ENCODE measurements at regions not wholly inside any gene's neighbourhood (a gene's known extent, or its start where the extent isn't known, plus 50 kb on each side); places are given as distances from the start of the nearest gene placed in this dataset.
A peak's percentile ranks its signal among the peaks of the same experiment; 100 is the strongest.

GRCh38 chr2:134089454-134089853 lies 164.4 kb upstream of the MGAT5 start:
- DNase-seq: no peak

GRCh38 chr2:134097740-134098139 lies 156.1 kb upstream of the MGAT5 start:
- no peak for DNase-seq

- DNase-seq: no peak
Measured at GRCh38 chr2:134098321-134098720, 155.6 kb upstream of the MGAT5 start.

GRCh38 chr2:134099273-134099672 lies 154.6 kb upstream of the MGAT5 start:
- no peak for DNase-seq

- DNase-seq: no peak
Measured at GRCh38 chr2:134103196-134103595, 150.7 kb upstream of the MGAT5 start.

- DNase-seq: no peak
Measured at GRCh38 chr2:134104754-134105153, 149.1 kb upstream of the MGAT5 start.

- DNase-seq: no peak
Measured at GRCh38 chr2:134107402-134107801, 146.5 kb upstream of the MGAT5 start.

GRCh38 chr2:134108113-134108512 lies 145.8 kb upstream of the MGAT5 start:
- DNase-seq: no peak

- no peak for DNase-seq
Measured at GRCh38 chr2:134109246-134109645, 144.6 kb upstream of the MGAT5 start.

GRCh38 chr2:134109725-134110124 lies 144.1 kb upstream of the MGAT5 start:
- DNase-seq: no peak

- no peak for DNase-seq
Measured at GRCh38 chr2:134110532-134110931, 143.3 kb upstream of the MGAT5 start.

GRCh38 chr2:134117676-134118075 lies 136.2 kb upstream of the MGAT5 start:
- no peak for DNase-seq

- peak; percentile 88 for DNase-seq
Measured at GRCh38 chr2:134118279-134119116, 135.4 kb upstream of the MGAT5 start.

GRCh38 chr2:134119117-134119712 lies 134.7 kb upstream of the MGAT5 start:
- no peak for DNase-seq

- DNase-seq: peak; percentile 74
Measured at GRCh38 chr2:134119713-134120405, 134.0 kb upstream of the MGAT5 start.

- no peak for DNase-seq
Measured at GRCh38 chr2:134120406-134120732, 133.5 kb upstream of the MGAT5 start.

- DNase-seq: peak; percentile 32
Measured at GRCh38 chr2:134120733-134121630, 132.9 kb upstream of the MGAT5 start.

GRCh38 chr2:134122610-134123009 lies 131.3 kb upstream of the MGAT5 start:
- DNase-seq: no peak

GRCh38 chr2:134123332-134123731 lies 130.5 kb upstream of the MGAT5 start:
- DNase-seq: no peak

GRCh38 chr2:134124047-134124753 lies 129.7 kb upstream of the MGAT5 start:
- peak; percentile 87 for DNase-seq

- DNase-seq: no peak
Measured at GRCh38 chr2:134127496-134127895, 126.4 kb upstream of the MGAT5 start.

GRCh38 chr2:134128746-134129145 lies 125.1 kb upstream of the MGAT5 start:
- no peak for DNase-seq
